ENCODE measurements at regions not wholly inside any gene's neighbourhood (a gene's known extent, or its start where the extent isn't known, plus 50 kb on each side); places are given as distances from the start of the nearest gene placed in this dataset.
"Not testable (repeated sequence)": the region's sequence is repeated elsewhere in the genome, so short reads cannot be mapped to it uniquely, and the experiment has no call there.

GRCh38 chr7:120028636-120029035 is 244.3 kb upstream of the KCND2 start:
- FAIRE-seq (no peak), DNase-seq (ENCODE audit: insufficient read length, low spot score) (no peak)

- DNase-seq (ENCODE audit: insufficient read length, low spot score) = no peak
- no peak for FAIRE-seq
Measured at GRCh38 chr7:120030876-120031275, 242.1 kb upstream of the KCND2 start.

- FAIRE-seq (no peak), DNase-seq (ENCODE audit: insufficient read length, low spot score) (no peak)
Measured at GRCh38 chr7:120033114-120033513, 239.9 kb upstream of the KCND2 start.

GRCh38 chr7:120039138-120039537 is 233.8 kb upstream of the KCND2 start:
- DNase-seq (ENCODE audit: insufficient read length, low spot score) (no peak), FAIRE-seq (no peak)

- no peak for DNase-seq (ENCODE audit: insufficient read length, low spot score)
- no peak for FAIRE-seq
Measured at GRCh38 chr7:120041798-120042197, 231.2 kb upstream of the KCND2 start.

GRCh38 chr7:120043250-120043649 is 229.7 kb upstream of the KCND2 start:
- FAIRE-seq (no peak), DNase-seq (ENCODE audit: insufficient read length, low spot score) (no peak)

GRCh38 chr7:120052884-120053382 is 220.0 kb upstream of the KCND2 start:
- FAIRE-seq = no peak

GRCh38 chr7:120053390-120053961 is 219.5 kb upstream of the KCND2 start:
- DNase-seq (ENCODE audit: insufficient read length, low spot score) = no peak
- FAIRE-seq = no peak

More at GRCh38 chr7:120052884-120053382, 220.0 kb upstream of the KCND2 start:
- no peak for DNase-seq (ENCODE audit: insufficient read length, low spot score)

GRCh38 chr7:120054376-120055100 is 218.4 kb upstream of the KCND2 start:
- FAIRE-seq = no peak

GRCh38 chr7:120055300-120055699 is 217.7 kb upstream of the KCND2 start:
- no peak for DNase-seq (ENCODE audit: insufficient read length, low spot score)
- FAIRE-seq = no peak

More at GRCh38 chr7:120054376-120055100, 218.4 kb upstream of the KCND2 start:
- DNase-seq (ENCODE audit: insufficient read length, low spot score) = no peak

- DNase-seq (ENCODE audit: insufficient read length, low spot score) (no peak), FAIRE-seq (no peak)
Measured at GRCh38 chr7:120056227-120056626, 216.7 kb upstream of the KCND2 start.

GRCh38 chr7:120059641-120060040 is 213.3 kb upstream of the KCND2 start:
- no peak for DNase-seq (ENCODE audit: insufficient read length, low spot score)
- FAIRE-seq = no peak

GRCh38 chr7:120060281-120060680 is 212.7 kb upstream of the KCND2 start:
- FAIRE-seq = no peak

GRCh38 chr7:120060875-120061274 is 212.1 kb upstream of the KCND2 start:
- no peak for FAIRE-seq
- DNase-seq (ENCODE audit: insufficient read length, low spot score) = no peak

More at GRCh38 chr7:120060281-120060680, 212.7 kb upstream of the KCND2 start:
- DNase-seq (ENCODE audit: insufficient read length, low spot score) = no peak

GRCh38 chr7:120064565-120064964 is 208.4 kb upstream of the KCND2 start:
- DNase-seq (ENCODE audit: insufficient read length, low spot score) = no peak
- no peak for FAIRE-seq

GRCh38 chr7:120066898-120067297 is 206.1 kb upstream of the KCND2 start:
- not testable (repeated sequence) for FAIRE-seq; DNase-seq (ENCODE audit: insufficient read length, low spot score)

- FAIRE-seq = no peak
Measured at GRCh38 chr7:120070201-120070600, 202.8 kb upstream of the KCND2 start.

GRCh38 chr7:120077777-120078176 is 195.2 kb upstream of the KCND2 start:
- FAIRE-seq (no peak), DNase-seq (ENCODE audit: insufficient read length, low spot score) (no peak)

More at GRCh38 chr7:120070201-120070600, 202.8 kb upstream of the KCND2 start:
- no peak for DNase-seq (ENCODE audit: insufficient read length, low spot score)

GRCh38 chr7:120079022-120079421 is 194.0 kb upstream of the KCND2 start:
- FAIRE-seq = no peak

GRCh38 chr7:120079704-120080103 is 193.3 kb upstream of the KCND2 start:
- FAIRE-seq = no peak

More at GRCh38 chr7:120079022-120079421, 194.0 kb upstream of the KCND2 start:
- no peak for DNase-seq (ENCODE audit: insufficient read length, low spot score)

GRCh38 chr7:120086468-120086867 is 186.5 kb upstream of the KCND2 start:
- FAIRE-seq; DNase-seq (ENCODE audit: insufficient read length, low spot score): not testable (repeated sequence)

More at GRCh38 chr7:120079704-120080103, 193.3 kb upstream of the KCND2 start:
- DNase-seq (ENCODE audit: insufficient read length, low spot score) = no peak

- DNase-seq (ENCODE audit: insufficient read length, low spot score) = no peak
- no peak for FAIRE-seq
Measured at GRCh38 chr7:120089968-120090367, 183.0 kb upstream of the KCND2 start.

Measured in HTR-8/SVneo (cell line).